Fibroblast of lung (primary cell): ENCODE measurements at regions not wholly inside any gene's neighbourhood (a gene's known extent, or its start where the extent isn't known, plus 50 kb on each side); places are given as distances from the start of the nearest gene placed in this dataset.

Experiments
- DNase-seq, 2 donors: peaks; one replicate each; pipeline versions ENCODE4 v3.0.0 to v3.0.0-alpha.2; 2010; ENCODE audit warnings: low read depth in 2 of 2
- H2AFZ ChIP-seq: 2 replicates; pipeline ENCODE4 v1.5.1; 2012; ENCODE audit warnings: low read length, control low read depth, inconsistent platforms
- H3K27ac ChIP-seq: 2 replicates; pipeline ENCODE4 v1.5.1; 2011; ENCODE audit warnings: low read length, control low read depth; ENCODE audit not compliant: insufficient read depth
- H3K27me3 ChIP-seq: 2 replicates; pipeline ENCODE4 v1.5.1; 2011; ENCODE audit warnings: mild to moderate bottlenecking, low read length; ENCODE audit not compliant: control insufficient read depth, insufficient read depth
- H3K36me3 ChIP-seq: 2 replicates; pipeline ENCODE4 v1.5.1; 2011; ENCODE audit warnings: low read length; ENCODE audit not compliant: control insufficient read depth, insufficient read depth
- H3K4me1 ChIP-seq: 2 replicates; pipeline ENCODE4 v1.5.1; 2011; ENCODE audit warnings: low read length; ENCODE audit not compliant: control insufficient read depth, insufficient read depth; ENCODE audit errors: extremely low read depth
- H3K4me2 ChIP-seq: 2 replicates; pipeline ENCODE4 v1.5.1; 2011; ENCODE audit warnings: low read length, control low read depth; ENCODE audit not compliant: insufficient read depth; ENCODE audit errors: extremely low read depth
- H3K4me3 ChIP-seq, 4 experiments: fragments of 200-600 bp in 1 of 4; sonication (generic) in 1 of 4; replicated peaks in 1 of 4; 2 replicates each; pipeline ENCODE4 v1.5.1; 2011 to 2016; ENCODE audit warnings: low read length in 4 of 4, low read depth in 3 of 4, mild to moderate bottlenecking in 3 of 4, control low read depth in 2 of 4, inconsistent platforms in 1 of 4, mixed read lengths in 1 of 4; ENCODE audit not compliant: insufficient read depth in 1 of 4; ENCODE audit errors: control extremely low read depth in 1 of 4
- H3K79me2 ChIP-seq: 2 replicates; pipeline ENCODE4 v1.5.1; 2012; ENCODE audit warnings: mild to moderate bottlenecking, low read length, inconsistent platforms; ENCODE audit not compliant: control insufficient read depth, insufficient read depth
- H3K9ac ChIP-seq: 2 replicates; pipeline ENCODE4 v1.5.1; 2011; ENCODE audit warnings: mild to moderate bottlenecking, low read length, control low read depth; ENCODE audit not compliant: insufficient read depth
- H3K9me3 ChIP-seq: 2 replicates; pipeline ENCODE4 v1.5.1; 2012; ENCODE audit warnings: low read depth, low read length; ENCODE audit not compliant: control insufficient read depth, insufficient read depth
- H4K20me1 ChIP-seq: 2 replicates; pipeline ENCODE4 v1.5.1; 2011; ENCODE audit warnings: low read length; ENCODE audit not compliant: control insufficient read depth, insufficient read depth; ENCODE audit errors: extremely low read depth
- CTCF ChIP-seq, 2 donors: IDR thresholded peaks in 1 of 2; conservative IDR thresholded peaks in 1 of 2; 1 replicate in 1 of 2; 2 replicates in 1 of 2; pipeline ENCODE4 v1.5.1; 2011 to 2012; ENCODE audit warnings: low read length in 2 of 2, control low read depth in 1 of 2, inconsistent platforms in 1 of 2, low read depth in 1 of 2, mild to moderate bottlenecking in 1 of 2
- EZH2 ChIP-seq: IDR thresholded peaks from 2 replicates; pipeline ENCODE4 v1.5.1; 2012; ENCODE audit warnings: low read length, control low read depth, mild to moderate bottlenecking; ENCODE audit errors: missing control alignments

GRCh38 chr1:74853756-74854155, 120.8 kb downstream of the TYW3 start:
- TF ChIP-seq CTCF (conservative IDR thresholded peaks at IDR 0.05 in 1 of 2, IDR thresholded peaks at IDR 0.05 in 1 of 2; ENCODE audit: low read depth in 1 of 2, low read length in 2 of 2) (no peak), EZH2 (no peak)
- Histone ChIP-seq H3K9ac (no peak overlapping the region), H3K27ac (no peak overlapping the region), H3K27me3 (no peaks in the 10 kb centered on the region), H3K4me3 (no peak overlapping the region), H3K79me2 (no peaks in the 10 kb centered on the region), H4K20me1 (no peaks in the 10 kb centered on the region), H2AFZ (no peak overlapping the region), H3K4me1 (no peaks in the 10 kb centered on the region), H3K4me2 (no peak overlapping the region), H3K36me3 (no peaks in the 10 kb centered on the region), H3K9me3 (no peaks in the 10 kb centered on the region)
- no peak for DNase-seq

GRCh38 chr1:74856174-74856573, 123.2 kb downstream of the TYW3 start:
- no peak for TF ChIP-seq CTCF (conservative IDR thresholded peaks at IDR 0.05 in 1 of 2, IDR thresholded peaks at IDR 0.05 in 1 of 2; ENCODE audit: low read depth in 1 of 2, low read length in 2 of 2)
- no peak for TF ChIP-seq EZH2
- H3K4me1 ChIP-seq = no peaks in the 10 kb centered on the region
- H2AFZ ChIP-seq = no peak overlapping the region
- no peaks in the 10 kb centered on the region for H3K79me2 ChIP-seq
- no peaks in the 10 kb centered on the region for H4K20me1 ChIP-seq
- no peak overlapping the region for H3K9ac ChIP-seq
- H3K4me2 ChIP-seq = no peak overlapping the region
- H3K9me3 ChIP-seq = no peaks in the 10 kb centered on the region
- DNase-seq = no peak
- H3K4me3 ChIP-seq = no peak overlapping the region
- H3K27me3 ChIP-seq = no peaks in the 10 kb centered on the region
- H3K27ac ChIP-seq = no peak overlapping the region
- H3K36me3 ChIP-seq = no peaks in the 10 kb centered on the region

- no peak overlapping the region for H2AFZ ChIP-seq
Observed at GRCh38 chr1:74857676-74858075, 124.7 kb downstream of the TYW3 start.

More at GRCh38 chr1:74857676-74858075, 124.7 kb downstream of the TYW3 start:
- Histone ChIP-seq H3K9me3 (no peaks in the 10 kb centered on the region), H3K27ac (no peak overlapping the region), H3K36me3 (no peaks in the 10 kb centered on the region), H3K4me1 (no peaks in the 10 kb centered on the region), H3K27me3 (no peaks in the 10 kb centered on the region), H4K20me1 (no peaks in the 10 kb centered on the region), H3K9ac (no peak overlapping the region), H3K4me2 (no peak overlapping the region), H3K79me2 (no peaks in the 10 kb centered on the region), H3K4me3 (no peak overlapping the region)
- TF ChIP-seq CTCF (conservative IDR thresholded peaks at IDR 0.05 in 1 of 2, IDR thresholded peaks at IDR 0.05 in 1 of 2; ENCODE audit: low read depth in 1 of 2, low read length in 2 of 2) = no peak
- TF ChIP-seq EZH2 = no peak
- DNase-seq = no peak
